H1 (cell line): ENCODE measurements at regions not wholly inside any gene's neighbourhood (a gene's known extent, or its start where the extent isn't known, plus 50 kb on each side); places are given as distances from the start of the nearest gene placed in this dataset.

Experiments
- CTCF ChIA-PET: fragments of 300-600 bp; sonication (Branson Sonifier 250); formaldehyde crosslinking; loops from one replicate; lab custom pipeline; 2021; ENCODE audit not compliant: partially characterized antibody; lab: Charles Lee
- POLR2A ChIA-PET: fragments of 300-600 bp; sonication (Branson Sonifier 250); formaldehyde crosslinking; loops from one replicate; lab custom pipeline; 2021; ENCODE audit warnings: inconsistent platforms; ENCODE audit not compliant: partially characterized antibody; lab: Charles Lee
- DNase-seq, 2 experiments: peaks; one replicate each; pipeline versions ENCODE4 v3.0.0 to v3.0.0-alpha.2; 2010 to 2022; ENCODE audit warnings: low spot score in 2 of 2, low read depth in 1 of 2, mixed read lengths in 1 of 2
- FAIRE-seq: peaks from 2 replicates; lab custom pipeline; 2011; peaks lifted over from hg19 to GRCh38; lab: Jason Lieb, UNC
- H2AFZ ChIP-seq: 2 replicates; pipeline ENCODE4 v1.8.1; 2012; ENCODE audit warnings: low read length, inconsistent platforms
- H2AK5ac ChIP-seq: 2 replicates; pipeline ENCODE4 v1.6.1; 2013; ENCODE audit warnings: low read depth, low read length
- H2BK120ac ChIP-seq: replicated peaks from 2 replicates; pipeline ENCODE3; 2013; ENCODE audit warnings: low read depth, low read length, inconsistent platforms
- H2BK12ac ChIP-seq: 2 replicates; pipeline ENCODE4 v1.6.1; 2013; ENCODE audit warnings: low read depth, low read length
- H2BK15ac ChIP-seq: 2 replicates; pipeline ENCODE4 v1.6.1; 2013; ENCODE audit warnings: low read length
- H2BK20ac ChIP-seq: 2 replicates; pipeline ENCODE4 v1.6.1; 2013; ENCODE audit warnings: low read length
- H2BK5ac ChIP-seq: 2 replicates; pipeline ENCODE4 v1.6.1; 2013; ENCODE audit warnings: low read depth, low read length
- H3K14ac ChIP-seq: 2 replicates; pipeline ENCODE4 v1.6.1; 2013; ENCODE audit warnings: inconsistent platforms; ENCODE audit not compliant: insufficient read length
- H3K18ac ChIP-seq: 2 replicates; pipeline ENCODE4 v1.6.1; 2013; ENCODE audit warnings: low read length; ENCODE audit errors: extremely low read depth
- H3K23ac ChIP-seq: 2 replicates; pipeline ENCODE4 v1.6.1; 2013; ENCODE audit warnings: inconsistent platforms; ENCODE audit not compliant: insufficient read length
- H3K23me2 ChIP-seq: 2 replicates; pipeline ENCODE4 v1.6.1; 2013; ENCODE audit warnings: low read depth, low read length
- H3K27ac ChIP-seq: 2 replicates; pipeline ENCODE4 v1.6.1; 2011; ENCODE audit warnings: low read depth, low read length, inconsistent platforms
- H3K27me3 ChIP-seq, 4 experiments: replicated peaks in 1 of 4; 1 replicate in 1 of 4; 2 replicates in 3 of 4; pipeline versions ENCODE4 v1.6.1 to v1.8.1; 2011 to 2013; ENCODE audit warnings: low read length in 3 of 4, mild to moderate bottlenecking in 3 of 4, inconsistent platforms in 2 of 4, mixed read lengths in 2 of 4, moderate library complexity in 1 of 4; ENCODE audit not compliant: control insufficient read depth in 3 of 4, insufficient read depth in 3 of 4; ENCODE audit errors: extremely low read depth in 1 of 4
- H3K36me3 ChIP-seq, 4 experiments: 2 replicates each; pipeline versions ENCODE4 v1.6.1 to v1.8.1; 2011 to 2013; ENCODE audit warnings: mild to moderate bottlenecking in 4 of 4, low read length in 3 of 4, moderate library complexity in 2 of 4, control low read depth in 1 of 4, inconsistent platforms in 1 of 4; ENCODE audit not compliant: insufficient read depth in 4 of 4, control insufficient read depth in 2 of 4
- H3K4ac ChIP-seq: replicated peaks from 2 replicates; pipeline ENCODE3; 2013; ENCODE audit warnings: low read length, low read depth, mixed read lengths, inconsistent platforms; ENCODE audit not compliant: insufficient read length
- H3K4me1 ChIP-seq, 4 experiments: replicated peaks in 1 of 4; 1 replicate in 1 of 4; 2 replicates in 3 of 4; pipeline versions ENCODE4 v1.6.1 to v1.8.1; 2011 to 2013; ENCODE audit warnings: low read length in 3 of 4, inconsistent platforms in 2 of 4, mixed read lengths in 1 of 4; ENCODE audit not compliant: insufficient read depth in 4 of 4, control insufficient read depth in 3 of 4
- H3K4me2 ChIP-seq, 2 experiments: 2 replicates each; pipeline versions ENCODE4 v1.6.1 to v1.8.1; 2011 to 2013; ENCODE audit warnings: low read depth in 2 of 2, low read length in 2 of 2, control low read depth in 1 of 2, inconsistent platforms in 1 of 2, mild to moderate bottlenecking in 1 of 2; ENCODE audit not compliant: insufficient read depth in 1 of 2
- H3K4me3 ChIP-seq, 4 experiments: fragments of 200-600, 300-600 bp in 1 of 4; sonication (generic), shearing (Covaris generic), sonication (Bioruptor Twin) in 1 of 4; 2 replicates each; pipeline versions ENCODE4 v1.5.1 to v1.8.1; 2011 to 2016; ENCODE audit warnings: low read length in 4 of 4, low read depth in 3 of 4, control low read depth in 2 of 4, inconsistent platforms in 2 of 4, mild to moderate bottlenecking in 2 of 4, mixed read lengths in 1 of 4, moderate library complexity in 1 of 4; ENCODE audit not compliant: insufficient read depth in 2 of 4; ENCODE audit errors: extremely low read depth in 1 of 4
- H3K56ac ChIP-seq: replicated peaks from 2 replicates; pipeline ENCODE3; 2013; ENCODE audit warnings: low read depth, mild to moderate bottlenecking, mixed read lengths, low read length, inconsistent platforms; ENCODE audit not compliant: insufficient read length
- H3K79me1 ChIP-seq: 2 replicates; pipeline ENCODE4 v1.6.1; 2013; ENCODE audit warnings: low read depth, low read length, control low read depth
- H3K79me2 ChIP-seq, 2 experiments: 2 replicates each; pipeline versions ENCODE4 v1.6.1 to v1.8.1; 2012 to 2013; ENCODE audit warnings: low read length in 2 of 2, mild to moderate bottlenecking in 2 of 2, inconsistent platforms in 1 of 2; ENCODE audit not compliant: insufficient read depth in 2 of 2, control insufficient read depth in 1 of 2
- H3K9ac ChIP-seq, 4 experiments: replicated peaks in 1 of 4; 1 replicate in 1 of 4; 2 replicates in 3 of 4; pipeline versions ENCODE4 v1.6.1 to v1.8.1; 2011 to 2013; ENCODE audit warnings: low read depth in 3 of 4, low read length in 3 of 4, control low read depth in 2 of 4, mild to moderate bottlenecking in 2 of 4, moderate library complexity in 2 of 4, inconsistent platforms in 1 of 4; ENCODE audit errors: extremely low read depth in 1 of 4
- H3K9me3 ChIP-seq, 2 experiments: 2 replicates each; pipeline versions ENCODE4 v1.6.1 to v1.8.1; 2012 to 2013; ENCODE audit warnings: mild to moderate bottlenecking in 2 of 2, moderate library complexity in 2 of 2, control low read depth in 1 of 2, inconsistent platforms in 1 of 2, low read depth in 1 of 2, low read length in 1 of 2, mixed read lengths in 1 of 2; ENCODE audit not compliant: insufficient read depth in 2 of 2
- H4K20me1 ChIP-seq, 2 experiments: replicated peaks in 1 of 2; 2 replicates each; pipeline versions ENCODE3 to v1.8.1; 2011 to 2013; ENCODE audit warnings: inconsistent platforms in 2 of 2, low read length in 2 of 2, mild to moderate bottlenecking in 1 of 2; ENCODE audit not compliant: insufficient read depth in 2 of 2, control insufficient read depth in 1 of 2
- H4K5ac ChIP-seq: 2 replicates; pipeline ENCODE4 v1.6.1; 2013; ENCODE audit warnings: low read length, low read depth, mixed read lengths, inconsistent platforms; ENCODE audit not compliant: insufficient read length
- H4K8ac ChIP-seq: 2 replicates; pipeline ENCODE4 v1.8.0; 2013; ENCODE audit warnings: mild to moderate bottlenecking, moderate library complexity, low read length, inconsistent platforms; ENCODE audit not compliant: insufficient read depth; ENCODE audit errors: extremely low read depth
- H4K91ac ChIP-seq: replicated peaks from 2 replicates; pipeline ENCODE3; 2013; ENCODE audit warnings: low read length, mixed read lengths, inconsistent platforms; ENCODE audit not compliant: insufficient read length
- ASH2L ChIP-seq: fragments of 200-600, 300-600 bp; sonication (generic); IDR thresholded peaks from one replicate; pipeline ENCODE4 v1.7.1; 2017; ENCODE audit warnings: low read length
- CEBPB ChIP-seq: IDR thresholded peaks from 2 replicates; pipeline ENCODE4 v1.6.1; 2012; ENCODE audit warnings: low read depth, low read length
- GABPA ChIP-seq: IDR thresholded peaks from 2 replicates; pipeline ENCODE4 v1.6.1; 2011; ENCODE audit warnings: mild to moderate bottlenecking, low read length, moderate library complexity, borderline replicate concordance; ENCODE audit not compliant: insufficient read depth
- MAX ChIP-seq: IDR thresholded peaks from 2 replicates; pipeline ENCODE4 v1.6.1; 2012; ENCODE audit warnings: inconsistent platforms
- POU5F1 ChIP-seq: IDR thresholded peaks from 2 replicates; pipeline ENCODE4 v1.6.1; 2011; ENCODE audit warnings: low read depth, mild to moderate bottlenecking, low read length, moderate library complexity
- TF ChIP-seq, protein P1 (sequence below): IDR thresholded peaks from 2 replicates; pipeline ENCODE4 v1.6.1; 2012; ENCODE audit warnings: low read length, inconsistent platforms

- no peak overlapping the region for H4K8ac ChIP-seq
- no peak overlapping the region for H2BK5ac ChIP-seq
- H3K4me3 ChIP-seq, result no peak overlapping the region
- H3K9me3 ChIP-seq, result no peaks in the 10 kb centered on the region
- no peaks in the 10 kb centered on the region for H4K20me1 ChIP-seq
- no peak overlapping the region for H3K14ac ChIP-seq
- no peak overlapping the region for H2BK15ac ChIP-seq
- no peak for FAIRE-seq
- no peaks in the 10 kb centered on the region for H3K36me3 ChIP-seq
- no peak overlapping the region for H3K18ac ChIP-seq
- no peaks in the 10 kb centered on the region for H3K79me1 ChIP-seq
- ChIA-PET POLR2A (no interaction called here), CTCF (interaction anchor here (0.7 to 1.4 kb wide), 5 partner anchors 10 to 35 kb away, joined by 3 to 4 read pairs (median 3); no protein-coding TSS in a partner anchor)
- no peak overlapping the region for H2BK20ac ChIP-seq
- H2BK120ac ChIP-seq, result no peak overlapping the region
- H3K27me3 ChIP-seq, result no peaks in the 10 kb centered on the region
- H3K9ac ChIP-seq, result no peak overlapping the region
- no peak overlapping the region for H2BK12ac ChIP-seq
- no peak overlapping the region for H3K4me2 ChIP-seq
- no peak overlapping the region for H2AFZ ChIP-seq
- DNase-seq, result peak in 1 of 2 experiments; percentile 13
- no peak overlapping the region for H3K27ac ChIP-seq
- no peak overlapping the region for H4K91ac ChIP-seq
- no peak overlapping the region for H4K5ac ChIP-seq
- H3K79me2 ChIP-seq, result no peaks in the 10 kb centered on the region
- H3K56ac ChIP-seq, result no peak overlapping the region
- TF ChIP-seq CEBPB, result no peak
- TF ChIP-seq POU5F1, result no peak
- TF ChIP-seq, protein P1, sequence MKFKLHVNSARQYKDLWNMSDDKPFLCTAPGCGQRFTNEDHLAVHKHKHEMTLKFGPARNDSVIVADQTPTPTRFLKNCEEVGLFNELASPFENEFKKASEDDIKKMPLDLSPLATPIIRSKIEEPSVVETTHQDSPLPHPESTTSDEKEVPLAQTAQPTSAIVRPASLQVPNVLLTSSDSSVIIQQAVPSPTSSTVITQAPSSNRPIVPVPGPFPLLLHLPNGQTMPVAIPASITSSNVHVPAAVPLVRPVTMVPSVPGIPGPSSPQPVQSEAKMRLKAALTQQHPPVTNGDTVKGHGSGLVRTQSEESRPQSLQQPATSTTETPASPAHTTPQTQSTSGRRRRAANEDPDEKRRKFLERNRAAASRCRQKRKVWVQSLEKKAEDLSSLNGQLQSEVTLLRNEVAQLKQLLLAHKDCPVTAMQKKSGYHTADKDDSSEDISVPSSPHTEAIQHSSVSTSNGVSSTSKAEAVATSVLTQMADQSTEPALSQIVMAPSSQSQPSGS, result no peak
- no peak for TF ChIP-seq GABPA
- no peak for TF ChIP-seq ASH2L
- TF ChIP-seq MAX, result no peak
- H3K23ac ChIP-seq, result no peak overlapping the region
- no peaks in the 10 kb centered on the region for H3K23me2 ChIP-seq
- no peaks in the 10 kb centered on the region for H3K4me1 ChIP-seq
- no peak overlapping the region for H3K4ac ChIP-seq
- no peak overlapping the region for H2AK5ac ChIP-seq
Observed at GRCh38 chr2:19829672-19830071, 72.1 kb downstream of the TTC32 start.
